ENCODE measurements at regions not wholly inside any gene's neighbourhood (a gene's known extent, or its start where the extent isn't known, plus 50 kb on each side); places are given as distances from the start of the nearest gene placed in this dataset.

GRCh38 chr6:167742719-167743303 is 83.9 kb upstream of the AFDN start (continued):
- TF ChIP-seq SP4 (CRISPR knock-in tag; IDR thresholded peaks at IDR 0.05) (no peak), ZBTB8A (CRISPR knock-in tag; IDR thresholded peaks at IDR 0.05; ENCODE audit: borderline replicate concordance, low read depth) (no peak), FOXK2 (IDR thresholded peaks at IDR 0.05) (peak; percentile 35; the same call in 1 of the 2 replicates), GLI4 (CRISPR knock-in tag; IDR thresholded peaks at IDR 0.05; ENCODE audit: borderline replicate concordance) (no peak), MED1 (CRISPR knock-in tag; IDR thresholded peaks at IDR 0.05) (peak; percentile 86; the same call in 1 of the 2 replicates), ZNF407 (CRISPR knock-in tag; IDR thresholded peaks at IDR 0.05; ENCODE audit: not compliant biosample characterization) (no peak), JUND (CRISPR knock-in tag; IDR thresholded peaks at IDR 0.05) (no peak), ZNF746 (CRISPR knock-in tag; IDR thresholded peaks at IDR 0.05) (peak; percentile 54; the same call in 1 of the 2 replicates), KMT2B (CRISPR knock-in tag; IDR thresholded peaks at IDR 0.05) (peak; percentile 39; the same call in 1 of the 2 replicates), SALL1 (CRISPR knock-in tag; IDR thresholded peaks at IDR 0.05) (peak; percentile 82), ATF1 (CRISPR knock-in tag; IDR thresholded peaks at IDR 0.05) (no peak), ZNF549 (CRISPR knock-in tag; IDR thresholded peaks at IDR 0.05) (no peak), SAP130 (CRISPR knock-in tag; IDR thresholded peaks at IDR 0.05; ENCODE audit: low read depth) (peak; percentile 83), CCAR2 (optimal IDR thresholded peaks at IDR 0.05; ENCODE audit: low read depth, low read length) (peak; percentile 44), ZSCAN31 (CRISPR knock-in tag; IDR thresholded peaks at IDR 0.05; ENCODE audit: low read depth) (peak; percentile 61; the same call in 1 of the 2 replicates), ZNF747 (CRISPR knock-in tag; IDR thresholded peaks at IDR 0.05; ENCODE audit: borderline replicate concordance) (0 out of 2 replicates have a peak, but pooled peaks have one; percentile 46), YY1 (IDR thresholded peaks at IDR 0.05; ENCODE audit: insufficient read depth, insufficient replicate concordance, low read depth, low read length) (no peak), ZNF883 (CRISPR knock-in tag; IDR thresholded peaks at IDR 0.05; ENCODE audit: not compliant biosample characterization) (no peak), ZBTB21 (CRISPR knock-in tag; IDR thresholded peaks at IDR 0.05) (no peak), ZNF710 (CRISPR knock-in tag; IDR thresholded peaks at IDR 0.05; ENCODE audit: borderline replicate concordance) (peak; percentile 50; the same call in 1 of the 2 replicates)
